HepG2 (cell line): ENCODE measurements at regions not wholly inside any gene's neighbourhood (a gene's known extent, or its start where the extent isn't known, plus 50 kb on each side); places are given as distances from the start of the nearest gene placed in this dataset.

Source experiments
- ATF7 ChIP-seq, 2 experiments: fragments of 450-650 bp in 1 of 2; sonication (generic) in 1 of 2; formaldehyde crosslinking in 1 of 2; IDR thresholded peaks; 2 replicates each; pipeline versions ENCODE4 v1.4.0 to v1.6.1; 2016 to 2020; ENCODE audit warnings: antibody characterized with exemption in 1 of 2, mild to moderate bottlenecking in 1 of 2, missing genetic modification reagents in 1 of 2
- CEBPB ChIP-seq: IDR thresholded peaks from 2 replicates; pipeline ENCODE4 v1.6.1; 2011; ENCODE audit warnings: low read depth, low read length, improper control_type of control experiment, borderline replicate concordance
- HMGA1 ChIP-seq: sonication (generic); formaldehyde crosslinking; conservative IDR thresholded peaks from 2 replicates; pipeline ENCODE4 v1.4.0; 2020; ENCODE audit warnings: missing genetic modification reagents
- HNF4G ChIP-seq, 2 experiments: sonication (generic) in 1 of 2; formaldehyde crosslinking in 1 of 2; IDR thresholded peaks; 2 replicates each; pipeline versions ENCODE4 v1.4.0 to v1.6.1; 2011 to 2020; ENCODE audit warnings: borderline replicate concordance in 2 of 2, low read depth in 2 of 2, mild to moderate bottlenecking in 2 of 2, low read length in 1 of 2, missing genetic modification reagents in 1 of 2, moderate library complexity in 1 of 2
- IKZF1 ChIP-seq: fragments of 450-650 bp; IDR thresholded peaks from 2 replicates; pipeline ENCODE4 v1.7.1; 2016
- KDM2A ChIP-seq: sonication (generic); formaldehyde crosslinking; IDR thresholded peaks from 2 replicates; pipeline ENCODE4 v1.4.0; 2020; ENCODE audit warnings: low read depth, missing genetic modification reagents, borderline replicate concordance
- POLR2AphosphoS5 ChIP-seq: IDR thresholded peaks from 2 replicates; pipeline ENCODE4 v1.6.1; 2012; ENCODE audit warnings: low read depth, low read length
- SIX4 ChIP-seq: sonication (generic); formaldehyde crosslinking; IDR thresholded peaks from 2 replicates; pipeline ENCODE4 v1.4.0; 2020; ENCODE audit warnings: missing genetic modification reagents
- TCF12 ChIP-seq, 2 experiments: fragments of 450-650 bp in 1 of 2; sonication (generic) in 1 of 2; formaldehyde crosslinking in 1 of 2; IDR thresholded peaks; 2 replicates each; pipeline versions ENCODE4 v1.6.1 to v1.8.0; 2017 to 2022; ENCODE audit warnings: antibody characterized with exemption in 1 of 2, mild to moderate bottlenecking in 1 of 2, missing genetic modification reagents in 1 of 2, moderate library complexity in 1 of 2
- U2AF2 ChIP-seq: fragments of 200-400 bp; formaldehyde crosslinking; IDR thresholded peaks from 2 replicates; pipeline ENCODE4 v1.6.1; 2017; ENCODE audit warnings: low read depth, mild to moderate bottlenecking, low read length
- ZFP37 ChIP-seq: sonication (generic); formaldehyde crosslinking; IDR thresholded peaks from 2 replicates; pipeline ENCODE4 v1.4.0; 2020; ENCODE audit warnings: missing genetic modification reagents, borderline replicate concordance
- ZIK1 ChIP-seq: sonication (generic); formaldehyde crosslinking; IDR thresholded peaks from 2 replicates; pipeline ENCODE4 v1.5.0; 2020; ENCODE audit warnings: mild to moderate bottlenecking, low read depth, missing genetic modification reagents, borderline replicate concordance
- ZKSCAN5 ChIP-seq: sonication (generic); formaldehyde crosslinking; IDR thresholded peaks from 2 replicates; pipeline ENCODE4 v1.5.1; 2020; ENCODE audit warnings: mild to moderate bottlenecking, missing genetic modification reagents
- ZNF430 ChIP-seq: sonication (generic); formaldehyde crosslinking; IDR thresholded peaks from 2 replicates; pipeline ENCODE4 v1.9.0; 2021; ENCODE audit warnings: mild to moderate bottlenecking, missing genetic modification reagents
- ZNF484 ChIP-seq: sonication (generic); formaldehyde crosslinking; IDR thresholded peaks from 2 replicates; pipeline ENCODE4 v1.5.1; 2020; ENCODE audit warnings: mild to moderate bottlenecking, low read depth, missing genetic modification reagents, borderline replicate concordance
- ZNF496 ChIP-seq: sonication (generic); formaldehyde crosslinking; IDR thresholded peaks from 2 replicates; pipeline ENCODE4 v1.8.1; 2023; ENCODE audit warnings: mild to moderate bottlenecking, moderate library complexity, missing genetic modification reagents; ENCODE audit not compliant: insufficient replicate concordance
- TF ChIP-seq, protein P1 (sequence below): sonication (generic); formaldehyde crosslinking; IDR thresholded peaks from 2 replicates; pipeline ENCODE4 v1.4.0; 2020; ENCODE audit warnings: mild to moderate bottlenecking, missing genetic modification reagents
- TF ChIP-seq, protein P2 (sequence below): sonication (generic); formaldehyde crosslinking; conservative IDR thresholded peaks from 2 replicates; pipeline ENCODE4 v1.8.0; 2022; ENCODE audit warnings: mild to moderate bottlenecking, moderate library complexity, missing genetic modification reagents
- TF ChIP-seq, protein P3 (sequence below), 2 experiments: sonication (generic) in 1 of 2; formaldehyde crosslinking in 1 of 2; IDR thresholded peaks; 2 replicates each; pipeline versions ENCODE4 v1.4.0 to v1.6.1; 2018 to 2020; ENCODE audit warnings: missing genetic modification reagents in 2 of 2, borderline replicate concordance in 1 of 2, low read depth in 1 of 2, mild to moderate bottlenecking in 1 of 2, missing biosample characterization in 1 of 2
- TF ChIP-seq, protein P4 (sequence below): sonication (generic); formaldehyde crosslinking; IDR thresholded peaks from 2 replicates; pipeline ENCODE4 v1.4.0; 2020; ENCODE audit warnings: missing genetic modification reagents
- TF ChIP-seq, protein P5 (sequence below): sonication (generic); formaldehyde crosslinking; IDR thresholded peaks from 2 replicates; pipeline ENCODE4 v1.4.0; 2020; ENCODE audit warnings: missing genetic modification reagents

DNA sequence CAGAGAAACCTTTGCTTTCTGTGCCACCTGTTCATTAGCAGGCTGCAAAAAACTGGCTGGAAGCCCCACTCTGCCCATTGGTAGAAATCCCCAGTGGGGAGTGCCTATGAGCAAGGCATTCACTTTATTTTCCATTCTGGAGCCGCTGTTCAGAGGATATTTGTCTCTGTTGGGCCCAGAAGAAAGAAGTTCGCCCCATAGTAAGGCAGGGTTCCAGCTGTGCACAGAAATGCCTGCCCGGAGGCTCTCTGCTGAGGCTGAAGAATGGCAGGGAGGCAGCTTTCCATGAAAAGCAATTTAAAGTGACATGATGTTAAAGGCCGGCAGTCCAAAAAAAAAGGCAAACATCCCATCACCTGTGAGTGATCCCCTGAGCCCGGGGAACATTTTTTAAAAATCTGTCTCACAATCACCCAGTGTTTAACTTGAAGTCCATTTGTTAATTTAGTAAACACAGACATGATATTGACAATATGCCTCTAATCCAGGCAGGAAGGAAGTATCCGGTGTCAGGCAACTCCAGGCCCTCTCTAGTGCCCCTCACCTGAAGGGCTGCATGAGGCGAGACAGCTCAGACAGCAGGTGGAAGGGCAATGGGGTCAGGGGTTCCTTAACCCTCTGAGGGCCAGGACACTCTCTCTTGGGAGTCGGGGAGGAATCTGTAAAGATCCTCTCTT, 265.1 kb upstream of the SIX2 start (continued):
- TF ChIP-seq TCF12 (IDR thresholded peaks at IDR 0.05), result no peak
- peak; percentile 97 for TF ChIP-seq TCF12 (CRISPR knock-in tag; IDR thresholded peaks at IDR 0.05)
- peak; percentile 64 for TF ChIP-seq HNF4G (IDR thresholded peaks at IDR 0.05; ENCODE audit: borderline replicate concordance, low read depth, low read length)
- TF ChIP-seq HNF4G (CRISPR knock-in tag; IDR thresholded peaks at IDR 0.05; ENCODE audit: borderline replicate concordance, low read depth), result peak; percentile 40; the same call in 1 of the 2 replicates
- TF ChIP-seq, protein P1, sequence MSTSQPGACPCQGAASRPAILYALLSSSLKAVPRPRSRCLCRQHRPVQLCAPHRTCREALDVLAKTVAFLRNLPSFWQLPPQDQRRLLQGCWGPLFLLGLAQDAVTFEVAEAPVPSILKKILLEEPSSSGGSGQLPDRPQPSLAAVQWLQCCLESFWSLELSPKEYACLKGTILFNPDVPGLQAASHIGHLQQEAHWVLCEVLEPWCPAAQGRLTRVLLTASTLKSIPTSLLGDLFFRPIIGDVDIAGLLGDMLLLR (CRISPR knock-in tag), result no peak
- TF ChIP-seq, protein P2, sequence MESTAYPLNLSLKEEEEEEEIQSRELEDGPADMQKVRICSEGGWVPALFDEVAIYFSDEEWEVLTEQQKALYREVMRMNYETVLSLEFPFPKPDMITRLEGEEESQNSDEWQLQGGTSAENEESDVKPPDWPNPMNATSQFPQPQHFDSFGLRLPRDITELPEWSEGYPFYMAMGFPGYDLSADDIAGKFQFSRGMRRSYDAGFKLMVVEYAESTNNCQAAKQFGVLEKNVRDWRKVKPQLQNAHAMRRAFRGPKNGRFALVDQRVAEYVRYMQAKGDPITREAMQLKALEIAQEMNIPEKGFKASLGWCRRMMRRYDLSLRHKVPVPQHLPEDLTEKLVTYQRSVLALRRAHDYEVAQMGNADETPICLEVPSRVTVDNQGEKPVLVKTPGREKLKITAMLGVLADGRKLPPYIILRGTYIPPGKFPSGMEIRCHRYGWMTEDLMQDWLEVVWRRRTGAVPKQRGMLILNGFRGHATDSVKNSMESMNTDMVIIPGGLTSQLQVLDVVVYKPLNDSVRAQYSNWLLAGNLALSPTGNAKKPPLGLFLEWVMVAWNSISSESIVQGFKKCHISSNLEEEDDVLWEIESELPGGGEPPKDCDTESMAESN (CRISPR knock-in tag), result 0 out of 2 replicates have a peak, but pooled peaks have one; percentile 41
- no peak for TF ChIP-seq U2AF2
- TF ChIP-seq, protein P3, sequence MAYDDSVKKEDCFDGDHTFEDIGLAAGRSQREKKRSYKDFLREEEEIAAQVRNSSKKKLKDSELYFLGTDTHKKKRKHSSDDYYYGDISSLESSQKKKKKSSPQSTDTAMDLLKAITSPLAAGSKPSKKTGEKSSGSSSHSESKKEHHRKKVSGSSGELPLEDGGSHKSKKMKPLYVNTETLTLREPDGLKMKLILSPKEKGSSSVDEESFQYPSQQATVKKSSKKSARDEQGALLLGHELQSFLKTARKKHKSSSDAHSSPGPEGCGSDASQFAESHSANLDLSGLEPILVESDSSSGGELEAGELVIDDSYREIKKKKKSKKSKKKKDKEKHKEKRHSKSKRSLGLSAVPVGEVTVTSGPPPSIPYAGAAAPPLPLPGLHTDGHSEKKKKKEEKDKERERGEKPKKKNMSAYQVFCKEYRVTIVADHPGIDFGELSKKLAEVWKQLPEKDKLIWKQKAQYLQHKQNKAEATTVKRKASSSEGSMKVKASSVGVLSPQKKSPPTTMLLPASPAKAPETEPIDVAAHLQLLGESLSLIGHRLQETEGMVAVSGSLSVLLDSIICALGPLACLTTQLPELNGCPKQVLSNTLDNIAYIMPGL (CRISPR knock-in tag; IDR thresholded peaks at IDR 0.05; ENCODE audit: borderline replicate concordance in 1 of 2, low read depth in 1 of 2), result peak in 1 of 2 experiments; percentile 46; a peak in 1 of 4 replicates
- peak; percentile 48; the same call in 1 of the 2 replicates for TF ChIP-seq ZNF430
- TF ChIP-seq ZFP37 (CRISPR knock-in tag), result no peak
- no peak for TF ChIP-seq IKZF1
- TF ChIP-seq, protein P4, sequence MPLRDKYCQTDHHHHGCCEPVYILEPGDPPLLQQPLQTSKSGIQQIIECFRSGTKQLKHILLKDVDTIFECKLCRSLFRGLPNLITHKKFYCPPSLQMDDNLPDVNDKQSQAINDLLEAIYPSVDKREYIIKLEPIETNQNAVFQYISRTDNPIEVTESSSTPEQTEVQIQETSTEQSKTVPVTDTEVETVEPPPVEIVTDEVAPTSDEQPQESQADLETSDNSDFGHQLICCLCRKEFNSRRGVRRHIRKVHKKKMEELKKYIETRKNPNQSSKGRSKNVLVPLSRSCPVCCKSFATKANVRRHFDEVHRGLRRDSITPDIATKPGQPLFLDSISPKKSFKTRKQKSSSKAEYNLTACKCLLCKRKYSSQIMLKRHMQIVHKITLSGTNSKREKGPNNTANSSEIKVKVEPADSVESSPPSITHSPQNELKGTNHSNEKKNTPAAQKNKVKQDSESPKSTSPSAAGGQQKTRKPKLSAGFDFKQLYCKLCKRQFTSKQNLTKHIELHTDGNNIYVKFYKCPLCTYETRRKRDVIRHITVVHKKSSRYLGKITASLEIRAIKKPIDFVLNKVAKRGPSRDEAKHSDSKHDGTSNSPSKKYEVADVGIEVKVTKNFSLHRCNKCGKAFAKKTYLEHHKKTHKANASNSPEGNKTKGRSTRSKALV (CRISPR knock-in tag), result peak; percentile 40; the same call in 1 of the 2 replicates
- no peak for TF ChIP-seq POLR2AphosphoS5
- TF ChIP-seq HMGA1 (CRISPR knock-in tag), result no peak
- no peak for TF ChIP-seq ZNF496
- TF ChIP-seq ZIK1 (CRISPR knock-in tag), result no peak
- TF ChIP-seq ZNF484 (CRISPR knock-in tag), result no peak
- TF ChIP-seq, protein P5, sequence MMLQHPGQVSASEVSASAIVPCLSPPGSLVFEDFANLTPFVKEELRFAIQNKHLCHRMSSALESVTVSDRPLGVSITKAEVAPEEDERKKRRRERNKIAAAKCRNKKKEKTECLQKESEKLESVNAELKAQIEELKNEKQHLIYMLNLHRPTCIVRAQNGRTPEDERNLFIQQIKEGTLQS, result peak; percentile 69; the same call in 1 of the 2 replicates
- peak; percentile 100 for TF ChIP-seq SIX4 (CRISPR knock-in tag)
- no peak for TF ChIP-seq CEBPB
- no peak for TF ChIP-seq ATF7 (IDR thresholded peaks at IDR 0.05)
- TF ChIP-seq ATF7 (CRISPR knock-in tag; IDR thresholded peaks at IDR 0.05), result peak; percentile 64; the same call in 1 of the 2 replicates
- TF ChIP-seq ZKSCAN5 (CRISPR knock-in tag), result no peak
- peak; percentile 67 for TF ChIP-seq KDM2A (CRISPR knock-in tag)
